PC-9 (cell line): ENCODE measurements at regions not wholly inside any gene's neighbourhood (a gene's known extent, or its start where the extent isn't known, plus 50 kb on each side); places are given as distances from the start of the nearest gene placed in this dataset.

Source experiments
- BruUV-seq: library from RNA; stranded (reverse); fragments of 400-500 nt; replicated peaks from 2 replicates; lab custom pipeline; 2021; lab: Mats Ljungman, UMichigan
- CTCF ChIA-PET: fragments of 300-600 bp; sonication (Branson Sonifier 250); formaldehyde crosslinking; loops from one replicate; lab custom pipeline; 2022; ENCODE audit warnings: antibody characterized with exemption; lab: Charles Lee
- POLR2A ChIA-PET: fragments of 300-600 bp; sonication (Branson Sonifier 250); formaldehyde crosslinking; loops from one replicate; lab custom pipeline; 2022; ENCODE audit warnings: antibody characterized with exemption; ENCODE audit not compliant: unreplicated experiment; lab: Charles Lee
- DNase-seq, 2 experiments: peaks; one replicate each; pipeline versions ENCODE4 v3.0.0 to v3.0.0-alpha.2; 2015 to 2022; ENCODE audit warnings: mixed read lengths in 1 of 2
- H2AFZ ChIP-seq: fragments of 200-600 bp; sonication (generic); 2 replicates; pipeline ENCODE4 v1.8.1; 2017; ENCODE audit warnings: antibody characterized with exemption
- H3F3A ChIP-seq: fragments of 200-600 bp; sonication (generic); 2 replicates; pipeline ENCODE4 v1.8.1; 2017; ENCODE audit warnings: antibody characterized with exemption, mild to moderate bottlenecking, low read depth; ENCODE audit not compliant: insufficient read depth
- H3K27ac ChIP-seq: fragments of 200-600 bp; sonication (generic); 2 replicates; pipeline ENCODE4 v1.6.1; 2016; ENCODE audit warnings: mixed run types
- H3K27me3 ChIP-seq: fragments of 200-600 bp; sonication (generic); 2 replicates; pipeline ENCODE4 v1.6.1; 2016; ENCODE audit warnings: low read depth, mixed run types; ENCODE audit not compliant: insufficient read depth
- H3K36me3 ChIP-seq: fragments of 200-600 bp; sonication (generic); 2 replicates; pipeline ENCODE4 v1.6.1; 2016; ENCODE audit warnings: low read depth, mixed run types
- H3K4me1 ChIP-seq: fragments of 200-600 bp; sonication (generic); replicated peaks from 2 replicates; pipeline ENCODE4 v1.6.1; 2016; ENCODE audit warnings: mixed run types; ENCODE audit not compliant: insufficient read depth
- H3K4me2 ChIP-seq: fragments of 200-600 bp; sonication (generic); 2 replicates; pipeline ENCODE4 v1.6.1; 2017; ENCODE audit warnings: mixed run types
- H3K4me3 ChIP-seq: fragments of 200-600 bp; sonication (generic); 2 replicates; pipeline ENCODE4 v1.6.1; 2016; ENCODE audit warnings: mixed run types
- H3K79me2 ChIP-seq: fragments of 200-600 bp; sonication (generic); 2 replicates; pipeline ENCODE4 v1.6.1; 2017; ENCODE audit warnings: low read depth, mixed run types
- H3K9me2 ChIP-seq: fragments of 200-600 bp; sonication (generic); 2 replicates; pipeline ENCODE4 v1.8.1; 2017; ENCODE audit warnings: mild to moderate bottlenecking; ENCODE audit not compliant: insufficient read depth
- H3K9me3 ChIP-seq: fragments of 200-600 bp; sonication (generic); 2 replicates; pipeline ENCODE4 v1.8.1; 2016; ENCODE audit warnings: low read depth; ENCODE audit not compliant: insufficient read depth
- H4K20me1 ChIP-seq: fragments of 200-600 bp; sonication (generic); 2 replicates; pipeline ENCODE4 v1.8.1; 2017; ENCODE audit not compliant: insufficient read depth
- CTCF ChIP-seq: fragments of 200-600 bp; sonication (generic); conservative IDR thresholded peaks from 2 replicates; pipeline ENCODE4 v1.6.1; 2017; ENCODE audit warnings: mixed run types, antibody characterized with exemption, mild to moderate bottlenecking, moderate library complexity
- EZH2 ChIP-seq: fragments of 200-600 bp; sonication (generic); IDR thresholded peaks from 2 replicates; pipeline ENCODE4 v1.8.0; 2017; ENCODE audit warnings: antibody characterized with exemption, low read depth
- intact Hi-C: fragments of 100-400 bp; cut with micrococcal nuclease; formaldehyde crosslinking; loops from one replicate; pipeline ENCODE4 v1.10.0; 2022; ENCODE audit not compliant: unreplicated experiment

DNA sequence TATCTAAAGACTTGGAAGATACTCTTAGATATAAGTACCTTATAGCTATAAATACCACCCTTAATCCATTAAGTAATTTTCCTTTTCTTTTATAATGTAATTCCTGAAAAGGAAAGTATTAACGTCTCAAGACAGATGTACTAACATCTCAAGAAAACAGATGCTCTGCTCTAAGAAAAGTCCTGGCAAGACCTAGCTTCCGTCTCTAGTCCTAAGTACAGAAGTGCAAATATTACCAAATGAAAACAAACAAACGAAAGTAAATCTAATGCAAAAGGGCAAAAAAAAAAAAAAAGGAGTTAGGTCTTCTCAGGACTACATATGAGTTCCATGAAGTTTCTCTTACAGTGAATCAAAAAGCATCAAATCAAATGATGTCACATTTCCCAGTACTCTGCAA lies 106.8 kb upstream of the PDE10A start:
- H3K79me2 ChIP-seq: no peaks in the 10 kb centered on the region
- H3K4me3 ChIP-seq: no peak overlapping the region
- ChIA-PET CTCF (no interaction called here), POLR2A (no interaction called here)
- H3F3A ChIP-seq: no peaks in the 10 kb centered on the region
- intact Hi-C loops: no loop called here
- no peaks in the 10 kb centered on the region for H3K9me3 ChIP-seq
- no peak overlapping the region for H2AFZ ChIP-seq
- TF ChIP-seq CTCF (no peak), EZH2 (no peak)
- no TSS peak for BruUV-seq
- peaks cover 81% of the 10 kb centered on the region for H3K27me3 ChIP-seq
- no peaks in the 10 kb centered on the region for H3K4me1 ChIP-seq
- H3K4me2 ChIP-seq: no peak overlapping the region
- H3K27ac ChIP-seq: no peak overlapping the region
- no peak for DNase-seq
- H3K9me2 ChIP-seq: no peaks in the 10 kb centered on the region
- H4K20me1 ChIP-seq: no peaks in the 10 kb centered on the region
- H3K36me3 ChIP-seq: no peaks in the 10 kb centered on the region

- CTCF ChIA-PET: no interaction called here
- intact Hi-C loops: no loop called here
These were observed 106.4 kb upstream of the PDE10A start for GRCh38 chr6:165769401-165769800.

DNA sequence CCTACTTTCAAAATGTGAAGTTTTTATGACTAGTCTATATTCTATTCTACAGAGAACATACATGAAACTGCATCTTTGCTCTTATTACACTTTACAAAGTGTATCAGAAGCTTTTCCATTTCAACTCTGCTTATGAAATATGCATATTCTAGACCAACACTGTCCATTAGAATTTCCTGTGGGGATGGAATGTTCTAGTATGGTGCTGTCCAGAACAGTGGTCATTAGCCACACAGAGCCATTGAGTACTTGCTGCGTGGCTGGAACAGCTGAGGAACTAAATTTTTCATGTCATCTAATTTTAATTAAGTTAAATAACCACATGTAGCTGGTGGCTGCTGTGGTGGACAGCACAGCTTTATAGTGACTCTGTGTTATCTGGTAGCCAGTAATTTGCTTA lies 105.9 kb upstream of the PDE10A start:
- no peak overlapping the region for H2AFZ ChIP-seq
- no TSS peak for BruUV-seq
- no peak for TF ChIP-seq CTCF
- TF ChIP-seq EZH2: no peak
- H3K4me2 ChIP-seq: no peak overlapping the region
- H3K27me3 ChIP-seq: peaks cover 85% of the 10 kb centered on the region
- no peaks in the 10 kb centered on the region for H4K20me1 ChIP-seq
- no peaks in the 10 kb centered on the region for H3K79me2 ChIP-seq
- ChIA-PET POLR2A (no interaction called here), CTCF (no interaction called here)
- H3K36me3 ChIP-seq: no peaks in the 10 kb centered on the region
- no peak for DNase-seq
- H3F3A ChIP-seq: no peaks in the 10 kb centered on the region
- no peak overlapping the region for H3K27ac ChIP-seq
- no peaks in the 10 kb centered on the region for H3K9me2 ChIP-seq
- intact Hi-C loops: no loop called here
- no peaks in the 10 kb centered on the region for H3K9me3 ChIP-seq
- no peaks in the 10 kb centered on the region for H3K4me1 ChIP-seq
- no peak overlapping the region for H3K4me3 ChIP-seq

More at GRCh38 chr6:165769401-165769800, 106.4 kb upstream of the PDE10A start:
- Histone ChIP-seq H3K79me2 (no peaks in the 10 kb centered on the region), H3K27me3 (peaks cover 83% of the 10 kb centered on the region), H2AFZ (no peak overlapping the region), H3K4me3 (no peak overlapping the region), H3F3A (no peaks in the 10 kb centered on the region), H3K4me2 (no peak overlapping the region), H3K9me2 (no peaks in the 10 kb centered on the region), H3K9me3 (no peaks in the 10 kb centered on the region), H4K20me1 (no peaks in the 10 kb centered on the region), H3K36me3 (no peaks in the 10 kb centered on the region), H3K4me1 (no peaks in the 10 kb centered on the region), H3K27ac (no peak overlapping the region)
- DNase-seq: no peak
- BruUV-seq: no TSS peak
- POLR2A ChIA-PET: no interaction called here
- TF ChIP-seq CTCF (no peak), EZH2 (no peak)
